HuH-7 (cell line): ENCODE measurements at regions not wholly inside any gene's neighbourhood (a gene's known extent, or its start where the extent isn't known, plus 50 kb on each side); places are given as distances from the start of the nearest gene placed in this dataset.

ENCODE experiments used
- DNase-seq: peaks from one replicate; pipeline ENCODE4 v3.0.0; 2011; ENCODE audit warnings: low spot score

DNA sequence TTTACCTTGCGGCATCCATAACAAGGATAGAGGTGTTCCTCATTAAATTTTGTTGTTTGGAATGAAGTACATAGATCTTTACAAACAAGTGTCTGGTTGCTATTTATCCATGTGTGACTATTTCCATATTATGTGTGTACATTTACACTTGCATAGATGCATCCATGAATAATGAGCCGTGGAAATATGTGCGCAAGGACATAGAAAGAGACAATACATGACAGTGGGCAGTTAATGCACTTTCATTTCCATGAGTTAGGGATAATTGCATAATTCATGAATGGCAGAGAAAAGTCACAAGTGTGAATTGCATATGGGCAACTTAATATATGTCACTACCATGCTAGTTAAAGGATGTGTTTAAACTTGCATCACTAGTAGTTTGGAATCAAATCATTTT is 338.2 kb upstream of the PITX2 start:
- DNase-seq = no peak

DNA sequence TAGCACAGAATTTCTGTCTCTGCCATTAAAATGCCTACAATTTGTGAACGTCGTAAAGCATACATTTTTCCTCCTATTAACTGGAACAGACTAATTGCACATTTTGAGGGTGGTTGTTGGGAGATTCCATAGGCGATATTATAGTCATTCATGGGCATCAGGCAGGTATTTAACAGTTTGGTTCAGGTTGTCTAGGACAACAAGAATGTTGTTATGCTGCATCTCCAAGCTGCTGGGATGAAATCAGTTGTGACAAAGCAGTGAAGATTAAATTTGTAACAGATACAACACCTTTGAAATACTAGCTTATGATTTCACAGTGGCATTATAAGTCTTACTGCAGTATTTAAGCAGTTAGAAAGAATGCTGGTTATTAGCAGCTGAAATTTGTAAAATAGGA is 339.7 kb upstream of the PITX2 start:
- no peak for DNase-seq

DNA sequence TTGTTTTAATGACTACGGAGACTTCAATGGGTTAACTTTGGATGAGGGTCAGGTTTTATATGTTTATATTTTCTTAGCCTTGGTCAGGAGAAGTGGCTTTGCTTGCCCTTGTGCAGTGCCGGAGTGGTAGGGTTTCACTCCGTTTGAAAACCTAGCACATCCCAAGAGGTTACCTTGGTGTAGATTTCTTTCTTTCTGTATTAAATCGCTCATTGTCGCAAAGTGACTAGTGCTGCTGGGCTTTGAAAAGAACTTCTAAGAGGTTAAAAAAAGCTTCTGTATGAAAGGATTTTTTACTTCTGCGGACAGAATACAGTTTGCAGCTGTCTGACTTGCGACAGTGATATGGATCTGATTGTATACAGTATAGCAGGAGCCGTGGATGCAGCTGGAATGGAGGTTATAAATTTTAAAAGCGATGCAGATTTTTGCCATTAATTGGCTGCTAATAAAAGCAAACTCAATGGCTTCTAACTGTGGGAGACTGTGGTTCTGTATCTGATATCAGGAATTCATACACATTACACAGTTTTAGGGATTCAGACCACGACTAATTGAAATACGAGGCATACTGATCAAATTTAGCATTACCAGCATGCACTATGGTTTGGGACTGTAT is 340.9 kb upstream of the PITX2 start:
- no peak for DNase-seq

DNA sequence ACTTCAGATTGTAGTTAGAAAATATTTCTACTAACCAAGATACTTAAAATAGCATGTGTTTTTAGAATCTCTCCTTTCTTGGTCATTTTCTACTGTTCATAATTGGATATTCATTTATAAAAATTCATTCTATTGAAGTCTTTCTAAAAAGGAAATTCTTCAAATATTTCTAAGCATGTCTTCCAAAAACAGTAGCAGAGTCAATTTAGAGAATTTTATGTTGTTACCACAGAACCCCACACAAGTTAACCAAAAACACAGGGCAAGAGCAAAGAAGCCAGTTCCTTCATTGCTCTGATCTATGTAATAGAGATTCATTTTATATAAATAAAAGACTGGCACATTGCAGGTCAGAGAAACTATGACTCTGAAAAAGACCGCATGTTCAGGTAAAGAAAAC is 345.1 kb upstream of the PITX2 start:
- no peak for DNase-seq

DNA sequence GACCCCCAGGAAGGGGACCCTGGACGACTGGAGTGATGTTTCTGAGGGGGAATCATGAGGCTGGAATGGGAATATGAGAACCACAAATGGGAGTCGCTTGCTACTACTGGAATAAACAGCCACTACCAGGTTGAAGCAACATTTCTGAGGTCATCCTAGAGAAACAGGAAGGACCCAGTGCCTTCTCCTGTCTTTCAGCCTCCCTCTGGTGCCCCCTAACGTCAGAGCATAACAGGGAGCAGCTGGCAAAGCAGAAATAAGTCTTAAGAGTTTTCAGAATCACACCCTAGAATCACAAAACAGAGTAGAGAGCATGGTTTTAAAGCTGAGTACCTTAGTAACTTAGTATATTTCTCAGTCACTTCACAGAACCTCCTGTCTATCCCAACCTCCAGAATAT is 347.8 kb upstream of the PITX2 start:
- DNase-seq = peak; percentile 45

DNA sequence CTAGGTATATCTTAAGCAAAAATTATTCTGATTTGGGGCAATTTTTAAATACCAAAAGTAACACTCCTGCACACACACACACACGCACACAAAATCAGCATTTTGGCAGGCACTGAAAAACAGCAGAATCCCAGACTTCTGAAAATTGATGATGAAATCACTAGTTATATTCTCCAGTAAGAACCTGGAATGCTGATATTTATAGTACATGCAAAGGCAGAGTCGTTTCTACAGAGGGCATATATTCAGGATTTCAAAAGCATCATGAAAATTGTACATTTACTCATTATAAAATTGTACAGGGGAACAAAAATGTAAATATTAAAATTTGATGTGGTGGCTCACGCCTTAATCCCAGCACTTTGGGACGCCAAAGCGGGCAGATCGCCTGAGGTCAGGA is 352.5 kb upstream of the PITX2 start:
- DNase-seq = no peak

DNA sequence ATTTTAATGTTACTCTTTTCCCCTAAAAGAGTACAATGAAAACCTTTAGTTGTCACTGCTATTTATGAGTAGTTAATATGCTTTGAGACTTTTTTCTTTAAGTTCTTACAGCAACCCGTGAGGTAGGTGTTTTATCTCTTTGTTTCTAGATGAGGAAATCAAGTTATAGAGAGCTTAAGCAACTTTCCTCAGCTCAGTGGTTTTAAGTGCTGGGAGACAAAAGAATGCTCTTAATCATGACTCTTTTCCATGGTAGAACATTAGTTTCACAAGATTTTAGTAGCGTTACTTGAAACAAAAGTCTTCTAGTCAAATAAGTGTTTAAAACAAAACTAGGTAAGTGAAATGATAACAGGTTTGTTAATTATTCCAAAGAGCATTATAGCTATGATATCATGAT is 354.7 kb upstream of the PITX2 start:
- no peak for DNase-seq

DNA sequence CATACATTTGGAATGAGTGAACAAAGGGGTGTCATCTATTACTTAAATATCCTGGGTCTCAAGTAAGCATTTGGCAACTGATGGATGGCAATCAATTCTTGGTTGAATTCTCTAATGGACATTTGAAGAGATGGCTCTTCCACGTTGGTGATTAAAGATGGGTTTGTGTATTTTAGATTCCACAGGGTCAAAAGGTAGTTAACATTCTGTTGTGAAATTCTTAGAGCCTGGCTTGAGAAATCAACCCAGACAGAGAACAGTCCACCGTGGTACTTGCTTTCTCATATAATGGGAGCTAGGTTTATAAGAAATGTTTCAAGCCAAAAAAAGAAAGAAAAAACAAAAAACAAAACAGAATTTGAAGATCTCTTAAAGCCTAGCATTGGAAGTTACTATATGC is 355.9 kb upstream of the PITX2 start:
- no peak for DNase-seq

DNA sequence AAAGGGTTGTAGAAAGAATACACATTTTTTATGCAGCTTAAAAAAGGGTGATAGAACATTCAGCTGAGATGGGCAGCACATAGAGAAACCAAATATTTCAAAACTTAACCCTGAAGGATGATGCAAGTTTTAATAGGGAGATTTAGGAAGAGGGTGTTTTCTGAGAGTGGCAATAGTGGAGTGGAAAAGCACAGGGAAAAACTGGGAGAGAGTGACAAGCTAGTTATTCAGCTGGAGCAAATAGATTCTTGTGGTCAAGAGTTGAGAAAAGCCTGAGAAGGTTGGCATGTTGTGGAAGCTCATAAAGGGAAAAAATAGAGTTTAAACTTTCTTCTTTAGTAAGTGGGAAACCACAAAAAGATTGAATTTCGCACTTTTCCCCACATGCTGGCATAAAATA is 359.6 kb upstream of the PITX2 start:
- no peak for DNase-seq

DNA sequence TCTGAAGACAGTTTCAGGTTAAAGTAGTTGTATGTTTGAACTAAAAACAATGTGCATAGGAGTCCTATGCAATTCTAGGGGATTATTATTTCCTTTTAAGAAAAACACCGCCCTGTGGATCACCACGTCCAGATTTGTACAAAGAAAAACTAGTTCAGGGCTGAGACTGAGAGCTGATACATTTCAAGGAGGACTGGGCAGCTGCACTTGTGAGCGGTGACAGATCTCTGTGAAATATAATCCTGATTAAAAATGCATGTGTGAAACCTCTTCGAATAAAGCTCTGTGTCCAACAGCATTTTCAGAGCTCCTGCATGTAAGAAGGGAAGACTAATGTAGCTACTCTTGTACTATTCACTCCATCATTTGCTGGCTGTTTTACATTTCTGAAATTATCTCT is 365.8 kb upstream of the PITX2 start:
- no peak for DNase-seq

DNA sequence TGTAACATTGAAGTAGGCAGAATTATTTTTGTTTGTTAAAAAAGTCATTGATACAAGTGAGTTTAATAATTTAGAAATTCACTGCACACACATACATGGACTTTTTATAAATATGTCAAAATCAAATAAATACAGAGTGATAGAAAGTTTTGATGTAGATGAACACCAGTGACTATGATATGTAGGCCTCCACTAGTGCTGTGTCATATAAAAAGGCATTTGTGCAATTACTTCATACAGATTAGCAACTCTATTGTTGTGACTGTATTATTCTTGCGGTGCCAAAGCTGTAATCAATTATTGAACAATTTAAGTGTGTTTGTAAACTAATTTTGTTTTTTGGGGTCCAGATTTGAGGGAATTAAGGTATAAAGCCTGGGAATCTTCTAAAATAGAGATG is 366.2 kb upstream of the PITX2 start:
- no peak for DNase-seq

DNA sequence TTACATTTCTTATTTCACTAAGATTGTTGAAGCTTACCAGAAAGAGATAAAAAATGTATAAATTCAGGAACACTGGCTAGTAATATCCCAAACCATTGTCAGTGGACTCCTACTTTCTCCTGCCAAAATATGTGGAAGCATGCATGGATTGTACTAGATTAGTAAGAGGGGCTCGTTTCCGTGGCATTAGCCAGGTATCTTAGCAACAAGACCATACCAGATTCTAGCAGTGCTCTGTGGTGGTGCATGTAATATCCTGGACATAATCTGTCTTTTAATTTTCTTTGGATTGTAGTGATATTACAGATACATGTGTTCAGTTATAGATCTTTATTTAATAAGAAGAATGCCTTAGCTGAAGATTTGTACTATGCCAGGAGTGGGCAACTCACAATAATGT is 371.9 kb upstream of the PITX2 start:
- DNase-seq = no peak

DNA sequence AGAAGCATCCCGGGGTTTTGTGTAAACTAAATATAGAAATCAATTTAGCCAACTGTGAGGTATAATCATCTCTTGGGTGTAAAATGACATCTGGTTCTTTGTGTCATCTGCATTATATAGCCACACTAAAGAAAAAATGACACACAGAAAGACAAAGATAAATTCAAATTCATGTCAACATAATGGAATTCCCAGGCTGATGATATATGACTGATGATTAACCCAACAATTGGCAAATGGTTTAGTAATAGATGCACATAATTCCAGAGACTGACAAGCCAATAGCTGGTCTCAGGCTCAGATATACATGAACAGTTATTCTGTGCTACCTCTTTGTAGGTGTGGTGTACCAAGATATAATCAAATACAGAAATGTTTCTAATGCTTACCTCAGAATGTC is 375.4 kb upstream of the PITX2 start:
- DNase-seq = no peak

DNA sequence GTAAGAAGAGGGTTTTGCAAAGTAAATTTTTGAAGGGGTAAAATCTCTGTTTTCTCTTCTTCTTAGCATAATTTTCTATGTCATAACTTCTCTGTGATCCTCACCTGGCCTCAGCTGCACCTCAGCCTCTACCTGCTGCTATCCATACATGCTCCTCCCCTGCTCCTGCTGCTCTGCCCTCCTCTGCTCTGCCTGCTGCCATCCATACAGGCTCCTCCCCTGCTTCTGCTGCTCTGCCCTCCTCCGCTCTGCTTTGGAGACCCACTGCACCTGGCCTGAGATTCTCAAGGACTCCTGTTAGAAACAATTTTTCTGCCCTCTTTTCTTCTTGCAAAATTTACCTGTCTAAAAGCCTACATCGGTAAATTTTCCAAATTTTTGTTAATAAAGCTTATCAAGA is 388.6 kb upstream of the PITX2 start:
- DNase-seq = no peak

DNA sequence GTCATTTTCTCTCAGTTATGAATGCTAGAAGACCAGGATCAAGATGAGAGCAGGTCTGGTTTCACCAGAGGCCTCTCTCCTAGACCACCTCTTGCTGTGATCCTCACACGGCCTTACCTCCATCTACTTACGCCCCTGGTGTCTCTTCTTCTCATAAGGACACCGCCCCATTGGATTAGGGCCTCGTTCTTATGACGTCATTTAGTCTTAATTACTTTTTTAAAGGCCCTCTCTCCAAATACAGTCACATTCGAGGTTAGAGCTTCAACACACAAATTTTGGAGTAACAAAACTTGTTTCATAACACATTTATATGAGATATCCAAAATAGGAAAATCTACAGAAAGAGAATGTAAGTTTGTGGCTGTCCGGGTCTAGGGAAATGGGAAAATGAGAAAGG is 391.0 kb upstream of the PITX2 start:
- DNase-seq = no peak

DNA sequence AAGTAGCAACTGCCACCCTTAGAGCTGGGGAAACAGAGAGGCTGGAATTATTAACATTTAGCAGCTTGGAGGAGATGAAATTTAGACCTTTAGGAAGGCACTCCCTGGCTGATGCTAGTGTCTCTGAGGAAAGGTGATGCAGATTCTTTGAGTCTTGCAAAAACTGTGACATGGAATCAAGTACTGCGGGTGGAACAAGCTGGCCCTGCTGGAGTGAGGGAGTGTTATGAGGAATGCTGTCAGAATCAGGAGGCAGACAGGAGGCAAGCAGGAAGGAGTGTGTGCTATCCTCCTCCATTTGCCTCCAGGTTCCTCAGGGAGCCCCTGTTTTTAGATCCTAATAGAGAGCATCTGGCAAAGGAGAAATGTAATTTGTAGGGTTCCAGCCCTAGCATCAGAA is 391.7 kb upstream of the PITX2 start:
- DNase-seq = no peak

DNA sequence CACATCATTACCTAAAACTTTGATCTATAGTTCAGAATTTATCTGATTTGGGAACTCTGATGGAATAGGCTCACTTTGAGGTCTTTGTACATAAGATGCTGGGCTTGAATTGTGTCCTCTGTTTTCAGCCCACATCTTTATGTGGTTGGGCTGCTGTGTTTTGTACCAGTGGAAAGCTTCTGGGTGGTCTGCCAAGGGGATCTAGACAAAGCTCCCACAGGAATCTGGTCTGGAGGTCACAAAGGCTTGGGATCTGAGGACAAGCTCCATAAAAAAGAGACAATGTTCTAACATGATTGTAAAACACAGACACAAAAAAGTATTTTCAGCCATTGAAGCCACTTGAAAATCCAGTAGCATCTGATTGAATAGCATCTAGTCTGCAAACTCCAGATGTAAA is 393.5 kb upstream of the PITX2 start:
- no peak for DNase-seq

DNA sequence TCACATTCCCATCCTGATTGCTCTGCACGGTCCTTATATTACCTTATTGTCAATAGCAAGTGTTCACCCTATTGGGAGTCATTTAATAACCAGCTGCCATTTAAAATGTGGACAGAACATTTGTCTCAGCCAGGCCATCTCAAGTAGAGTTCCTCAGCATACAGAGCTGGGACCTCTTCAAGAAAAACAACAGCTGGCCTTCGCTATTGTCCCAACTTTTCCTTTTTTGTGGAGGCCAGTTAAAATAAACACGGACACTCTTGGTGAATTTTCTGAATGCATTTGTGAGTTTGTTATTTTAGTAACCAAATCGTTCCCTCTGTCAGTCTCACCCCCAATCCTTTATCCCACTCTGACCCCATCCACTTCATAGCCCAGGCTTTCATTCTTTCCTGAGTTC is 395.3 kb upstream of the PITX2 start:
- DNase-seq = no peak

DNA sequence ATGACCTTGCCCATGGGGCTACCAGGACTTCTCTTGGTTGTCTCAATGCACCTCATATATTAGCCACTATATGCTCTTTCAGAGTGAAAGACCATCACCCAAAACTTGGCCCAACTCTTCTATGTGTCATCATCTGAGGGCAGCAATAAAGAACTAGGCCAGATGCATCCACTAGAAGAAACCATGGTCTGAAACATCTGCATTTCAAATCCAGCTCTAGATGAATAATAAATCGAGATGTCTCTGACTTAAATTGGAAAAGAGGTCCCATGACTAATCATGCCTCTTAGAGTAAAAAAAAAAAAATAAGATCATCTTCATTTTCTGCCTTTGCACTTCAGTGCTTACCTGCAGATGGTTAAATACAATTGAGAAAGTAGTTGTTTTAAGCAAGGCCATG is 397.6 kb upstream of the PITX2 start:
- DNase-seq = no peak

DNA sequence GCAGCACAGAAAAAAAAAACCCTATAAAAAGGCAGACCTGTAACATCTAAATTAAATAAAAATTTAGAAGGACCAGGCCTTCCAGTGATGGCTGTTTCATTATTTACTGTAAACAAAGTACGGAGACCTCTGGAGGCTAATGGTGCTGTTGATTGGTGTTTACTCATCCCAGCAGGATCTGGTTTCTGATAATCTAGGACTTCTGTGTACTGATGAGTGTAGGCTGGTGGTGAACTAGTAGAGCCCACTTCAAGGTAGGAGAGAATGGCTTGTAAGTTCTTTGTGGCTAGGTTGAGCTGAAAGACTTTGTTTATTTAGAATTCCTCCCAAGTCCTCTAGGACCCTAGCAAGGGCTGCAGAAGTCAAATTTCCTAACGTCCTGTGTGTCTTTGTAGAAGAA is 398.1 kb upstream of the PITX2 start:
- DNase-seq = no peak

DNA sequence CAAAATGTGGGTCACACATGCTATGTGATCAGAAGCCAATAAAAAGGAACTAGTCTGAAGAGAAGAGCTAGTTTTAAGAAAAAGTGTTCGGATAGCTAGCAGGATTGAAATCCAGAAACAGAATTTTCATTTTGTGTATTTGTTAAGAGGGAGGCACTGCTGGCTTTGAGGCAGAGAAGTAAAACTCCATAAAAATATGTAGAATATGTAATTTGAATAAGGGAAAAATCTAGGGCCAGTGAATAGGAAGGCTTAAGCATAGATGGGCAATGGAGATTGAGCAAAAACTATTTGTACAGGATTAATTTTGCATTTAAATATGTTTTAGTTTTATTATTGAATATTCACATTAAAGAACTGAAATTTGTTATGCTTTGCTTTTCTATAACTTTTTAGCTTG is 399.9 kb upstream of the PITX2 start:
- DNase-seq = no peak

DNA sequence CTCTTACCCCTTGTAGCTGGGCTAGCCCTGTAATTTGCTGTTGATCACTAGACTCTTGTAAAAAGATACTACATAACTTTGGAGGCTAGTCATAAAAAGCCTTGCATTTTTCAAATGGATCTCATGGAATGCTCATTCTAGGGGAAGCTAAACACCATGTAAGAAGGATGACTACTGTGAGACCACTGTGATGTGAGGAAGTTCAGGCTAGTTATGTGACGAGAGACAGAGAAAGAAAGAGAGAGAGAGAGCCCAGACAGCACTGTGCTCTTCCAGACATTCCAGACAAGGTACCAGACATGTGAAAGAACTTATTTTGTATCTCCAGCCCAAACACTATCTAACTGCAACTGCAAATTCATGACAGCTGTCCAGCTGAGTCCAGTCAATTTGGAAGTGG is 404.6 kb upstream of the PITX2 start:
- DNase-seq = no peak

DNA sequence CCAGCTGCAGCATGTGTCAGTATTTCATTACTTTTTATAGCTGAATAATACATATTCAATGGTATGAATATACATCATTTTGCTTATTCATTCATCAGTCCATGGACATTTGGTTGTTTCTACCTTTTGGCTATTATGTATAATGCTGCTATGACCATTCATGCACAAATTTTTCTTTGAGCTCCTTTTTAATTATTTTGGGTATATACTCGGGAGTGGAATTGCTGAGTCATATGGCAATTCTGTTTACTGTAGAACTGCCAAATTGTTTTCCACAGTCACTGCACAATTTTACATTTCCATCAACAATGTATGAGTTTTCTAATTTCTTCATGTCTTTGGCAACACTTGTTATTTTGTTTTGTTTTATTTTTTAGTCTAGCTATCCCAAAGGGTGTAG is 405.9 kb upstream of the PITX2 start:
- DNase-seq = no peak

DNA sequence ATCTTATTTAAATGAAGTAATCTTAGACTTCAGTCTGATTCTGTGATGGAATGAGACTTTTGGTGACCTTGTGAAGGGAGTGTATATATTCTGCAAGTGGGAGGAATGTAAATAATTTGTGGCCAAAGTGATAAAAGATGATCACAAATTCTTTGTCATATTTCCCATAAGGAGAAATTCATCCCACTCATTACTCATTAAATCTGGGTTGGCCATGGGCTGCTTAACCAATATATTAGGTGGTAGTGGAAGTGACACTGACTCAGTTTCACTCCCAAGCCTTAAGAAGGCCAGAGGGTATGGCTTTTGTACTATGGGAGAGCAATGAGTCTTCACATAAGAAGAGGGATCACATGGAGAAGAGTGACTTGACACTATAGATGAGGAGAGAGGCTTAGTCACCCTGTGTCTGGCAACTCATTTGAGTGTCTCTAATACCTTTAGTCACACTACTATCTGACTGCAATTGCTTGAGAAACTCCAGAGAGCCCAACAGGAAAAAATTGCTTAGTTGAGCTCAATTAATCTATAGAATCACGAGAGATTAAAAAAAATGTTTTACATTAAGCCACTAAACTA is 408.2 kb upstream of the PITX2 start:
- DNase-seq = no peak

DNA sequence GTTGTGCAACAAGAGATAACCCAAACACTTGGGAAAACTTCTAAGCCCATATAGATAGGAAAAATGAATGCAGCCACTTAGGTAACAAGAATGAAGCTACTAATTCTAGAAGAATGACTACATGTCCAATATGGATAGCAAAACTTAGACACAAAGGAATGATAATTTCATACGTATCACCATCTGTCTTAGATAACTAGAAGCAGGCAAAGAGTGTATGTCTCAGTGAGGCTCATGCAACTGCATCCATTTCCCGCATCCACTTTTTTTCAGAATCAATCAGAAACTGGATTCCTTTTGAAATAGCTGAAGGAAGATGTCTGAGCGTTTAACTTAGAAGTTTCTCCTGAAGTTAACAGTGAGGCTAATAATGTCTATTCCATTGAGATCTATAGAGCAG is 408.7 kb upstream of the PITX2 start:
- no peak for DNase-seq
